Left kidney (tissue), 1 donor: ENCODE measurements at regions not wholly inside any gene's neighbourhood (a gene's known extent, or its start where the extent isn't known, plus 50 kb on each side); places are given as distances from the start of the nearest gene placed in this dataset.

ENCODE experiments used
- DNase-seq: peaks from one replicate; pipeline ENCODE4 v3.0.0-alpha.2; 2013

DNA sequence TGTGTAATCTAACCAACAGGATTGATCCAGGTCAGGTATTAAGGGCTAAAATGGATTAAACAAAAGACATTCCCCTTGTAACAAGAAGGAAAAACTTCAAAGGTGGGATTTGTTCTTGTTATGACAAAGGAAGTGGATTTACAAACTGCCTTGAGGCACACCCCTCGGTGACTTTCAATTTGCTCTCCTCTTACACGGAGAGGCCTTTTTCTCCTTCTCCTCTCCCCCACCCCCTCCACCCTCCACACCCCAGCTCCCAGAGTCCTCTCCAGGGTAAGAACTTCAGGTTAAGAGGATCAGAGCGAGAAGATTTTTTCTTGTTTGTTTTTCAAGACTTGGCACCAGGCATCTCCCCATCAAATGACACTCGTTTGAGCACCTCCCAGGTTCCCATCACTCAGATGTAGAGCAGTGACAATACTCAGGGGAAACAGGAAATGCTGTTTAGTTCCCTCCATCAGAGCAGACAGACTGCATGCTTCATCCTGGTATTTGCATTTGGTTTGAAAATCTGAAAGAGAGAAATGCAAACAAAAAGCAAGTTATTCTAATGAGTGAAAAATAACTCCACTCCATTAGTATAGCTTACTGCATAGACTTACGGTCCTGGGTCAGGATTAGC is 77.6 kb upstream of the TMEM260 start:
- no peak for DNase-seq

DNA sequence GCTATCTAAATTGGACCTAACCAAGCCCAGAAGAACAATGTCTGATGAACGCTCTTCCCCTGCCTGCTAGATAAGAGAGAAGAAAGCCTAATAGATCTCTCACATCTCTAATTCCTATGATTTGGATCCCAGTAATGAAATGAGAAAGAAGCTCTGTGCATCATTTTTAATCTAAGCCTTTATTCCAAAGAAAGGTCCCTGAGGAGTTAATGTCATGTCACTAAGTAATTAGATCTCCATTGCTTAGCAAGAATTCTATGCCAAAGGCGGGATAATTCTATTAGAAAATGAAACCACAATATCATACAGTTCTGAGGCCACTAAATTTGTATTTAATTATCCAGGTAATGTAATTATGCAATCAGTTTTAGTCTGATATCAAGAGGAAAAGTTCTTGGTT is 74.2 kb upstream of the TMEM260 start:
- no peak for DNase-seq

DNA sequence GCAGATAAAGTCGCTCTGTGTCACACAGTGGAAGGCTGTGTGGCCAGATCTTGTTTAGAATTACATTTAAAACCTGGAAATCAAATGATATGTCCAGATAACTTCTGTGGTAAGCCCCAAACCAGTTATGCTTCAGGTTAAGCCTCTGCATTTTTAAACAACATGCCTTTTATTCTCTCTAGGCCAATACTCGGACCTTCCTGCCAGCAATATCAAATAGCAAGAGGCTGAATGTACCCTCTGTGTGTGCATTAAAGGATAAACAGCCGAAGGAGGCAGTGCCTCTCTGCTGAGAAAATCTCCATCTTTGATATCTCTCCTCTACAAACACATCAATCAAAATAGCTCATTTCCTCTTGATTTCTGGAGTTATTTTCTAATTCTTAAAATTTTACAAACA is 67.1 kb upstream of the TMEM260 start:
- DNase-seq = no peak

DNA sequence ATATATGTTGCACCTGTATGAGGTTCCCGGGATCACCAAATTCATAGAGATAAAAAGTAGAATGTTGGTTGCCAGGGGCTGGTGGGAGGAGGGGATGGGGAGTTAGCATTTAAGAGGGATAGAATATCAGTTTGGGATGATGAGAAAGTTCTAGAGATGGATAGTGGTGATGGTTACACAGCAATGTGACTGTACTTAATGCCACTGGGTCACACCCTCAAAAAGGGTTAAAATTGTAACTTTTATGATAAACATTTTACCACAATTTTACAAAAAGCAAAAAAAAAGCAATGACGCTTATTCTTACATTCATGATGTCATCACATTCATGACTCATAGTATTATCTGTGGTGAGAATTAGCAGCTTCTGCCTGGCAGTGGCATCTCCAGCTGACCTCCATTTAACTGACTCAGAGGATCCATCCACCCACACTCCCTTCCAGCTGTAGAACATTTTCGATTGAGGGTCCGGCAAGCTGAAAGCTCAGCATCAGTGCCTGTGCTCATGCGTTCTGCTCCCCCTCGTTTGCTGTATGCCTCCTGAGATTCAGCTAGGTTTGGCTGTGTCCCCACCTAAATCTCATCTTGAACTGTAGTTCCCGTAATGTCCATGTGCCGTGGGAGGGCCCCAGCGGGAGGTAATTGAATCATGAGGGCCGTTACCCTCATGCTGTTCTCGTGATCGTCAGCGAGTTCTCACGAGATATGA is 64.8 kb upstream of the TMEM260 start:
- DNase-seq = no peak

DNA sequence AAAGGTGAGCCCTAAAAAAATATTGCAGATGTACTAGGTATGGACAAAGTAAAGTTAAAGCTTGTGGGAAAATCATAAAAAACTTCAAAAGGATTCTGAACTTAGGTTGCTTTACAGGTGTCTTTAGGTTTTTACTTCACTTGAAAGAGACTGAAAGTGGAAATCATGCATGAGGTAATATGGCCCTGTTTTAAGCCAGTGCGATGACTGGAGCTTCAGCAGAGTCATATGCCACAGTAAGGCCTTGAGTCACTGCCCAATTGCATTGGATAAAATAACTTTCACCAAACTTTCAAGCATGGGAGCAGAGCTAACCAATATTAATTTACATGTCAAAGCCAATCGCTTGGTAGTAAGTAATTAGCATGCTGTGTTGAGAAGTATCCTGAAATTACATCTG is 63.9 kb upstream of the TMEM260 start:
- DNase-seq = no peak

DNA sequence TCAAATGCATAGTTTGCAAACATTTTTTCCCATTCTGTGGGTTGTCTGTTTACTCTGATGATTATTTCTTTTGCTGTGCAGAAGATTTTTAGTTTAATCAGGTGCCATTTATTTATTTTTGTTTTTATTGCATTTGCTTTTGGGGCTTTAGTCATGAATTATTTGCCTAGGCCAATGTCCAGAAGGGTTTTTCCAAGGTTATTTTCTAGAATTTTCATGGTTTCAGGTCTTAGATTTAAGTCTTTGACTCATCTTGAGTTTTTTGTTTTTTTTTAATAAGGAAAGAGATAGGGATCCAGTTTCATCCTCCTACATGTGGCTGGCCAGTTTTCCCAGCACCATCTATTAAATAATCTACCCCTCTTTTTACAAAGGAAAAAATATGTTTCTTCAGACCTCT is 57.2 kb upstream of the TMEM260 start:
- no peak for DNase-seq

DNA sequence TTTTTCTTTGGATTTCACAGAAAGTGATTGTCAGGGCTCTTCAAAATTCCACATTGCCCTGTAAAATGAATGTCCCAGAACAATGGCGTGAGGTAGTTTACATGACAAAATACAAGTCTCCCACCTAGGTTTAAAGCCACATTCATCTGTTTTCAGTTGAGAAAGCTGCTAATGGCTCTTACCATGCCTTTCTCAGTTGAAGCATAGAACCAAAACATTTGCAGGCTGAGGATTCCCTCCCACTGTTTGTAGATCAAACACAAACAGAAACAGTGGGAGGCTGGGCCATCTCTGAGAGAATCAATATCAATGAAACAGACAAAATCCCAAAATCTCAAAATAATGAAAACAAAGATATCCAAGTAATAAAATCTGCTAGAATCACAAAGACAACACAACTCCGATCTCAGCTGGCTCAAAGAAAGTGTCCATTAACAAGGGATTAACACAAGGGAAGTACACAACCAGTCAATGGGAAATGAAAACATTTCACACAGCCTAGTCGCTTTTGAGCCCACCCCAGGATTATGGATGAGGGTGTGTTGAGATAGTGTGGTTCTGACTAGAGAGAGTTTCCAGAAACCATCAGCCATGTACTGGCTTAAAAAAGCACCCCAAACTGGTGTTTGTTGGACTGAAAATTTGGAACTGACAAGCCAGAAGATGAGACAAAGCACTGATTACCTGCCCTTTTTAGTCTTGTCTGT is 54.5 kb upstream of the TMEM260 start:
- no peak for DNase-seq

DNA sequence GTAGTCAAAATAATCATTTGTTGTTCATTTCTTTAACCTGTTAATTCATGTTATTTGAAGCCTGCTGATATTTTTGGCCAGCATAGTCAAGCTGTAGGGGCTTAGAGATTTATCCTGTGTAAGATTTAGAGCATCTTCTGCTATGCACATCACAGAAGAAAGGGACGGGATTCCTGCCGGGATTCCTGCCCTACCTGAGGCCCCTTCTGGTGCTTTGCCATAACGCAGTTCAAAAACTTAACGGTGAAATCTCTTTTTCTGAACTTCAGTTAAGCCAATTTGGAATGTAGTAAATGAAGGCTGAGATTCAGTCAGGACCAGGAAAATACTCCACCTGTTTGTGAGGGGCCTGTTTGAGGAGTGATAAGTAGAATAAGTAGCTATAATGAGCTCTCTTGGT is 50.7 kb upstream of the TMEM260 start:
- no peak for DNase-seq
